HEK293 (cell line): ENCODE measurements at regions not wholly inside any gene's neighbourhood (a gene's known extent, or its start where the extent isn't known, plus 50 kb on each side); places are given as distances from the start of the nearest gene placed in this dataset.

Experiments
- CTCF ChIA-PET: fragments of 350-600 bp; formaldehyde crosslinking; extraction: SDS; loops from one replicate; lab custom pipeline; 2021; ENCODE audit warnings: antibody characterized with exemption; lab: Yijun Ruan, JAX
- POLR2A ChIA-PET: fragments of 300-600 bp; formaldehyde crosslinking; extraction: SDS; loops from one replicate; lab custom pipeline; 2020; ENCODE audit warnings: antibody characterized with exemption, inconsistent platforms; lab: Yijun Ruan, JAX
- H3K27ac ChIP-seq: fragments of 200-500 bp; sonication (Bioruptor generic); 2 replicates; pipeline ENCODE4 v1.5.1; 2014; ENCODE audit warnings: low read depth, low read length, control low read depth, inconsistent platforms; ENCODE audit errors: extremely low read depth
- H3K36me3 ChIP-seq, 2 experiments: fragments of 200-500 bp in 1 of 2; sonication (Bioruptor generic) in 1 of 2; 1 replicate in 1 of 2; 2 replicates in 1 of 2; pipeline ENCODE4 v1.5.1; 2014 to 2017; ENCODE audit warnings: inconsistent platforms in 2 of 2, low read length in 2 of 2; ENCODE audit not compliant: control insufficient read depth in 2 of 2, insufficient read depth in 1 of 2
- H3K4me1 ChIP-seq: fragments of 200-500 bp; sonication (Bioruptor generic); 2 replicates; pipeline ENCODE4 v1.5.1; 2014; ENCODE audit warnings: mild to moderate bottlenecking, low read length, inconsistent platforms; ENCODE audit not compliant: control insufficient read depth, insufficient read depth
- H3K4me3 ChIP-seq: 2 replicates; pipeline ENCODE4 v1.5.1; 2011; ENCODE audit warnings: low read depth, mild to moderate bottlenecking, control low read depth, low read length, moderate library complexity
- H3K9me3 ChIP-seq: fragments of 200-500 bp; sonication (Bioruptor generic); 2 replicates; pipeline ENCODE4 v1.5.1; 2014; ENCODE audit warnings: low read depth, low read length, inconsistent platforms; ENCODE audit not compliant: control insufficient read depth, insufficient read depth
- FEZF1 ChIP-seq: fragments of 450-650 bp; formaldehyde crosslinking; IDR thresholded peaks from 2 replicates; pipeline ENCODE4 v1.5.1; 2016; ENCODE audit warnings: missing biosample characterization, missing genetic modification characterization
- GFI1B ChIP-seq: fragments of 450-650 bp; formaldehyde crosslinking; IDR thresholded peaks from 2 replicates; pipeline ENCODE4 v1.5.1; 2016; ENCODE audit warnings: missing biosample characterization, missing genetic modification characterization
- GLIS1 ChIP-seq: fragments of 450-650 bp; formaldehyde crosslinking; IDR thresholded peaks from 2 replicates; pipeline ENCODE4 v1.5.1; 2016; ENCODE audit warnings: missing biosample characterization, missing genetic modification characterization
- KLF9 ChIP-seq: fragments of 450-650 bp; formaldehyde crosslinking; IDR thresholded peaks from 2 replicates; pipeline ENCODE4 v1.5.1; 2016; ENCODE audit warnings: missing biosample characterization, missing genetic modification characterization, low read depth
- OSR2 ChIP-seq: fragments of 450-650 bp; formaldehyde crosslinking; IDR thresholded peaks from 2 replicates; pipeline ENCODE4 v1.5.1; 2016; ENCODE audit warnings: missing biosample characterization, missing genetic modification characterization
- RBAK ChIP-seq: fragments of 450-650 bp; formaldehyde crosslinking; IDR thresholded peaks from 2 replicates; pipeline ENCODE4 v1.5.1; 2016; ENCODE audit warnings: missing biosample characterization, missing genetic modification characterization
- REPIN1 ChIP-seq: fragments of 450-650 bp; formaldehyde crosslinking; IDR thresholded peaks from 2 replicates; pipeline ENCODE4 v1.5.1; 2017; ENCODE audit warnings: missing biosample characterization, missing genetic modification characterization, low read depth
- TSHZ1 ChIP-seq: fragments of 450-650 bp; formaldehyde crosslinking; IDR thresholded peaks from 2 replicates; pipeline ENCODE4 v1.5.1; 2016; ENCODE audit warnings: missing biosample characterization, missing genetic modification characterization, borderline replicate concordance
- ZBTB17 ChIP-seq: fragments of 450-650 bp; formaldehyde crosslinking; IDR thresholded peaks from 2 replicates; pipeline ENCODE4 v1.5.1; 2016; ENCODE audit warnings: missing biosample characterization, missing genetic modification characterization
- ZBTB8A ChIP-seq: fragments of 450-650 bp; formaldehyde crosslinking; IDR thresholded peaks from 2 replicates; pipeline ENCODE4 v1.5.1; 2016; ENCODE audit warnings: missing biosample characterization, missing genetic modification characterization
- ZFP41 ChIP-seq: fragments of 450-650 bp; formaldehyde crosslinking; IDR thresholded peaks from 2 replicates; pipeline ENCODE4 v1.5.1; 2016; ENCODE audit warnings: missing biosample characterization, missing genetic modification characterization, borderline replicate concordance
- ZNF146 ChIP-seq: fragments of 450-650 bp; formaldehyde crosslinking; IDR thresholded peaks from 2 replicates; pipeline ENCODE4 v1.5.1; 2016; ENCODE audit warnings: missing biosample characterization, missing genetic modification characterization
- ZNF211 ChIP-seq: fragments of 450-650 bp; formaldehyde crosslinking; IDR thresholded peaks from 2 replicates; pipeline ENCODE4 v1.5.1; 2016; ENCODE audit warnings: low read depth, missing biosample characterization, missing genetic modification characterization
- ZNF350 ChIP-seq: fragments of 450-650 bp; formaldehyde crosslinking; IDR thresholded peaks from 2 replicates; pipeline ENCODE4 v1.5.0; 2017; ENCODE audit warnings: missing biosample characterization, mild to moderate bottlenecking, missing genetic modification characterization
- ZNF423 ChIP-seq: fragments of 450-650 bp; formaldehyde crosslinking; IDR thresholded peaks from 2 replicates; pipeline ENCODE4 v1.5.1; 2016; ENCODE audit warnings: missing biosample characterization, missing genetic modification characterization
- ZNF529 ChIP-seq: fragments of 450-650 bp; formaldehyde crosslinking; IDR thresholded peaks from 2 replicates; pipeline ENCODE4 v1.5.1; 2017; ENCODE audit warnings: missing genetic modification characterization, missing biosample characterization; ENCODE audit not compliant: insufficient replicate concordance
- ZNF548 ChIP-seq: fragments of 450-650 bp; formaldehyde crosslinking; IDR thresholded peaks from 2 replicates; pipeline ENCODE4 v1.5.1; 2016; ENCODE audit warnings: missing biosample characterization, missing genetic modification characterization
- ZNF549 ChIP-seq: fragments of 450-650 bp; IDR thresholded peaks from 2 replicates; pipeline ENCODE4 v1.5.1; 2018; ENCODE audit warnings: missing biosample characterization, missing genetic modification characterization, mild to moderate bottlenecking, inconsistent platforms, moderate library complexity
- ZNF623 ChIP-seq: fragments of 450-650 bp; formaldehyde crosslinking; IDR thresholded peaks from 2 replicates; pipeline ENCODE4 v1.5.1; 2016; ENCODE audit warnings: missing biosample characterization, missing genetic modification characterization
- ZNF624 ChIP-seq: fragments of 450-650 bp; formaldehyde crosslinking; IDR thresholded peaks from 2 replicates; pipeline ENCODE4 v1.5.1; 2017; ENCODE audit warnings: missing biosample characterization, missing genetic modification characterization
- ZNF658 ChIP-seq: fragments of 450-650 bp; formaldehyde crosslinking; IDR thresholded peaks from 2 replicates; pipeline ENCODE4; 2016; ENCODE audit warnings: missing biosample characterization, missing genetic modification characterization
- ZNF692 ChIP-seq: fragments of 450-650 bp; formaldehyde crosslinking; IDR thresholded peaks from 2 replicates; pipeline ENCODE4 v1.5.1; 2016; ENCODE audit warnings: missing biosample characterization, missing genetic modification characterization
- ZNF707 ChIP-seq: fragments of 450-650 bp; formaldehyde crosslinking; IDR thresholded peaks from 2 replicates; pipeline ENCODE4 v1.5.1; 2016; ENCODE audit warnings: missing biosample characterization, missing genetic modification characterization
- TF ChIP-seq, protein P1 (sequence below): fragments of 450-650 bp; formaldehyde crosslinking; IDR thresholded peaks from 2 replicates; pipeline ENCODE4 v1.5.1; 2016; ENCODE audit warnings: missing biosample characterization, missing genetic modification characterization
- TF ChIP-seq, protein P2 (sequence below): fragments of 450-650 bp; formaldehyde crosslinking; IDR thresholded peaks from 2 replicates; pipeline ENCODE4 v1.5.0; 2017; ENCODE audit warnings: missing biosample characterization, missing genetic modification characterization, borderline replicate concordance
- TF ChIP-seq, protein P3 (sequence below): fragments of 450-650 bp; formaldehyde crosslinking; IDR thresholded peaks from 2 replicates; pipeline ENCODE4 v1.5.1; 2016; ENCODE audit warnings: missing biosample characterization, missing genetic modification characterization

GRCh38 chr12:98402671-98403070, 112.7 kb upstream of the TMPO start (continued):
- TF ChIP-seq TSHZ1 (tag by site-specific recombination) (no peak), ZNF707 (tag by site-specific recombination) (no peak), ZNF529 (tag by site-specific recombination) (no peak), ZFP41 (tag by site-specific recombination) (no peak), OSR2 (no peak), ZNF623 (tag by site-specific recombination) (no peak)
- TF ChIP-seq, all 188 proteins: peak for 0

DNA sequence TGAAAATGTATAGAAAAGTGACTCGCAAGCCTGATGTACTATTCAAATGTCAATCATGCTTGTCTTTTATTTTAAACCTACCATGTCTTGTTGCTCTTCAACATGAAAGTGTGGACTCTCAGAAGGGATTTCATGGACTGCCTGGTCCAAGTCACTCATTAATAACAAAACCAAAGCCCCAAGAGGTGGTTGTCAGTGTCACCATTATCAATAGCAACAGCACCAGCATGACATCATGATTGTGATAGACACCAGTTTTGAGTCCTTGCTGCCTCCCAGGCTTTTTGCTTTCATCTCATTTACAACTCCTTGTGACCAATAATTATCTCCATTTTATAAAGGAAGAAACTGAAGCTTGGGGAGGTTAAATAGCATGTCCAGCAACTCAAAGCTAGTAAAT, 112.0 kb upstream of the TMPO start:
- ChIA-PET CTCF (no interaction called here), POLR2A (no interaction called here)
- H3K4me1 ChIP-seq: peaks cover 7% of the 10 kb centered on the region
- H3K4me3 ChIP-seq: no peak overlapping the region
- H3K36me3 ChIP-seq: no peaks in the 10 kb centered on the region
- TF ChIP-seq ZNF624 (tag by site-specific recombination) (no peak), ZNF146 (tag by site-specific recombination) (no peak), ZNF692 (tag by site-specific recombination) (no peak), ZNF350 (tag by site-specific recombination) (no peak), FEZF1 (no peak), ZNF549 (tag by site-specific recombination) (no peak), ZBTB17 (no peak), ZNF658 (tag by site-specific recombination) (no peak), REPIN1 (tag by site-specific recombination) (no peak), OSR2 (no peak)
- TF ChIP-seq, protein P1, sequence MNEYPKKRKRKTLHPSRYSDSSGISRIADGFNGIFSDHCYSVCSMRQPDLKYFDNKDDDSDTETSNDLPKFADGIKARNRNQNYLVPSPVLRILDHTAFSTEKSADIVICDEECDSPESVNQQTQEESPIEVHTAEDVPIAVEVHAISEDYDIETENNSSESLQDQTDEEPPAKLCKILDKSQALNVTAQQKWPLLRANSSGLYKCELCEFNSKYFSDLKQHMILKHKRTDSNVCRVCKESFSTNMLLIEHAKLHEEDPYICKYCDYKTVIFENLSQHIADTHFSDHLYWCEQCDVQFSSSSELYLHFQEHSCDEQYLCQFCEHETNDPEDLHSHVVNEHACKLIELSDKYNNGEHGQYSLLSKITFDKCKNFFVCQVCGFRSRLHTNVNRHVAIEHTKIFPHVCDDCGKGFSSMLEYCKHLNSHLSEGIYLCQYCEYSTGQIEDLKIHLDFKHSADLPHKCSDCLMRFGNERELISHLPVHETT (tag by site-specific recombination): no peak
- H3K27ac ChIP-seq: no peak overlapping the region
- no peaks in the 10 kb centered on the region for H3K9me3 ChIP-seq

DNA sequence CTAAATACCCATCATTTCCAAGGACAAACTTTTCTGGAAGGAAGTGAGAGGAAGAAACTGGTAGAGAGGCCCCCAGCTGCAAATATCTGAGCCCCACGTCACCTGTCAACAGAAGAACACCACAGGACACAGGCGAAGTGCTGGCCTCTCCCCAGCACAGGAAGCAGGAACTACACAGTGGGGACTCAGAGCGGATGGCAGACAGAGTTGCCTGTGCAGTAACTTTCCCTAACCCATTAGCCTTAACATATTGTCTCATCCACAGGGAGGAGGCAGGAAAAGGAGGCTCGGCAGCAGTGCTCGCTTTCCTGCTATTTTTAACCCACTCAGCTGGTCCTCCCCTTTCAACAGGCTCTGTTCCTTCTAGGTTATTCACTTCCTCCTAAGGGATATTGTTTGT, 111.5 kb upstream of the TMPO start:
- no peak for TF ChIP-seq ZNF548 (tag by site-specific recombination)
- no peak for TF ChIP-seq GLIS1 (tag by site-specific recombination)
- no peak for TF ChIP-seq GFI1B
- TF ChIP-seq, protein P2, sequence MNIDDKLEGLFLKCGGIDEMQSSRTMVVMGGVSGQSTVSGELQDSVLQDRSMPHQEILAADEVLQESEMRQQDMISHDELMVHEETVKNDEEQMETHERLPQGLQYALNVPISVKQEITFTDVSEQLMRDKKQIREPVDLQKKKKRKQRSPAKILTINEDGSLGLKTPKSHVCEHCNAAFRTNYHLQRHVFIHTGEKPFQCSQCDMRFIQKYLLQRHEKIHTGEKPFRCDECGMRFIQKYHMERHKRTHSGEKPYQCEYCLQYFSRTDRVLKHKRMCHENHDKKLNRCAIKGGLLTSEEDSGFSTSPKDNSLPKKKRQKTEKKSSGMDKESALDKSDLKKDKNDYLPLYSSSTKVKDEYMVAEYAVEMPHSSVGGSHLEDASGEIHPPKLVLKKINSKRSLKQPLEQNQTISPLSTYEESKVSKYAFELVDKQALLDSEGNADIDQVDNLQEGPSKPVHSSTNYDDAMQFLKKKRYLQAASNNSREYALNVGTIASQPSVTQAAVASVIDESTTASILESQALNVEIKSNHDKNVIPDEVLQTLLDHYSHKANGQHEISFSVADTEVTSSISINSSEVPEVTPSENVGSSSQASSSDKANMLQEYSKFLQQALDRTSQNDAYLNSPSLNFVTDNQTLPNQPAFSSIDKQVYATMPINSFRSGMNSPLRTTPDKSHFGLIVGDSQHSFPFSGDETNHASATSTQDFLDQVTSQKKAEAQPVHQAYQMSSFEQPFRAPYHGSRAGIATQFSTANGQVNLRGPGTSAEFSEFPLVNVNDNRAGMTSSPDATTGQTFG (tag by site-specific recombination): no peak
- TF ChIP-seq ZBTB8A (tag by site-specific recombination): no peak
- TF ChIP-seq, protein P3, sequence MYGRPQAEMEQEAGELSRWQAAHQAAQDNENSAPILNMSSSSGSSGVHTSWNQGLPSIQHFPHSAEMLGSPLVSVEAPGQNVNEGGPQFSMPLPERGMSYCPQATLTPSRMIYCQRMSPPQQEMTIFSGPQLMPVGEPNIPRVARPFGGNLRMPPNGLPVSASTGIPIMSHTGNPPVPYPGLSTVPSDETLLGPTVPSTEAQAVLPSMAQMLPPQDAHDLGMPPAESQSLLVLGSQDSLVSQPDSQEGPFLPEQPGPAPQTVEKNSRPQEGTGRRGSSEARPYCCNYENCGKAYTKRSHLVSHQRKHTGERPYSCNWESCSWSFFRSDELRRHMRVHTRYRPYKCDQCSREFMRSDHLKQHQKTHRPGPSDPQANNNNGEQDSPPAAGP (tag by site-specific recombination): no peak
- TF ChIP-seq RBAK: no peak
- no peak for TF ChIP-seq ZNF423 (tag by site-specific recombination)
- TF ChIP-seq KLF9: no peak
- no peak for TF ChIP-seq ZNF211 (tag by site-specific recombination)
- ChIA-PET CTCF (no interaction called here), POLR2A (no interaction called here)
- Histone ChIP-seq H3K4me1 (peaks cover 7% of the 10 kb centered on the region), H3K36me3 (no peaks in the 10 kb centered on the region), H3K4me3 (no peak overlapping the region), H3K9me3 (no peaks in the 10 kb centered on the region), H3K27ac (no peak overlapping the region)
